ENCODE measurements at regions not wholly inside any gene's neighbourhood (a gene's known extent, or its start where the extent isn't known, plus 50 kb on each side); places are given as distances from the start of the nearest gene placed in this dataset.
"Not testable (repeated sequence)": the region's sequence is repeated elsewhere in the genome, so short reads cannot be mapped to it uniquely, and the experiment has no call there.

GRCh38 chr6:20340068-20340848 lies 61.4 kb upstream of the E2F3 start:
- no peak for DNase-seq (ENCODE audit: low read depth)

DNA sequence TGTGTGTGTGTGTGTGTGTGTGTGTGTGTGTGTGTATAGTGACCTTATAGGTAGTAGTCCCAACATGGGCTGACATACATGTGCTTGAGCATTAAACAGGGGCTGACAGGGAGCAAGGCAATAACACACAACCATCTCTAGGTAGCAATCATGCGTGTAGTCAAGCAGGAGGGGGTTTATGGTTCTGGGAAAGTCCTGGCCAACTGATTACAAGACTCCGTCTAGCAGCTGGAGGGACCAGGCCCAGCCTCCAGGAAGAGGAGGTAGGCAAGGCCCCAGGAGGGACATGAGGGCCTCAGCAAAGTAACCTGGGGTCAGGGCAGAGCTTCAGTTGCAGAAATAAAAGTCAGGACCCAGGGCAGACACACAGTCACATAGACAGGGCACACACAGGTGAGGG lies 60.6 kb upstream of the E2F3 start:
- no peak for DNase-seq (ENCODE audit: low read depth)

GRCh38 chr6:20341564-20341963 lies 60.1 kb upstream of the E2F3 start:
- no peak for DNase-seq (ENCODE audit: low read depth)

DNA sequence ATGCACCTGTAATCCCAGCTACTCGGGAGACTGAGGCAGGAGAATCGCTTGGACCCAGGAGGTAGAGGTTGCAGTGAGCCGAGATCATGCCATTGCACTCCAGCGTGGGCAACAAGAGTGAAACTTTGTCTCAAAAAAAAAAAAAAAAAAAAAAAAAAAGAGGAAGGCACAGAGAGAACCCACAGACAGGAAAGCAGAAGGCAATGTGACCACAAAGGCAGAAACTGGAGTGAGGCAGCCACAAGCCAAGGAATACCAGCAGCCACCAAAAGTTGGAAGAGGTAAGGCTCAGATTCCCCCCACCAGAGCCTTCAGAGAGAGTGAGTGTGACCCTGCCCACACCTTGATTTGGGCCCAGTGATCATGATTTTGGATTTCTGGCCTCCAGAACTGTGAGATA lies 54.7 kb upstream of the E2F3 start:
- not testable (repeated sequence) for DNase-seq (ENCODE audit: low read depth)

DNA sequence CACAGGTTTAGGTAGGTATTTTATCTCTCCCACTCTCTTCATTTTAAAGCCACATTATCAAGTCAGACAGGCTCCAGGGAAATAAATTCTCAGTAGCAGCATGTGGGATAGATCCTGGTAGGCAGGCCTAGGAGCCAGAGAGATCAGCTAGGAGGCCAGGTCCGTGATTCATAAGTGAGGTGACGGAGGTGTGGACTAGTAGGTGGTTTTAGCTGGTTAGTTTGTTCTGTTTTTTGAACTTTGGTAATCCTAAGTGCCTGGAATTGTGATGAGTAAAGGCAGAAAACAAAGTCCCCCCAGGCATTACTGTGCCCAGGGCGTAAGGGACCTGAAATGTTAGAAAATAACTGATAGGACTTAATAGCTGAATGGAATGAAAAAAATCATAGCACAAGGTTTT lies 53.6 kb upstream of the E2F3 start:
- no peak for DNase-seq (ENCODE audit: low read depth)

- no peak for DNase-seq (ENCODE audit: low read depth)
Measured at GRCh38 chr6:20349225-20349624, 52.5 kb upstream of the E2F3 start.

DNA sequence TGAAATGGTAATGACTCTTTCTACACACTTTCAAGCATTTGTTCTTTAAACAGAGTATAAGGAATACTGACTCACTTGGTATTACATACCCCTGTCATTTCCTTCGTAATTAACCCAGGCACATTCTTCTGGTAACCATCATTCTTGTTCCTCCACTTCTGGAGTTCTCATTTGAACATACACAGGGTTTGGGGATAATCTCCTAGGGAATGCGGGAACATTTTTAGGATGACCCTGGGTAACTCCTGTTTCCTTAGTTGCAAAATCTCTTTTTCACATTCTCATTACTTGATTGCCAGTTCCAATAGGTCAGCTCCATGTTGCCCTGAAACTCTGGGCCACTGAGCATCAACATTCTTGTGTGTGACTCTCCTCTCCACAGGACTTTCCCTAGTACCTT lies 51.5 kb upstream of the E2F3 start:
- DNase-seq (ENCODE audit: low read depth), result peak; percentile 14

DNA sequence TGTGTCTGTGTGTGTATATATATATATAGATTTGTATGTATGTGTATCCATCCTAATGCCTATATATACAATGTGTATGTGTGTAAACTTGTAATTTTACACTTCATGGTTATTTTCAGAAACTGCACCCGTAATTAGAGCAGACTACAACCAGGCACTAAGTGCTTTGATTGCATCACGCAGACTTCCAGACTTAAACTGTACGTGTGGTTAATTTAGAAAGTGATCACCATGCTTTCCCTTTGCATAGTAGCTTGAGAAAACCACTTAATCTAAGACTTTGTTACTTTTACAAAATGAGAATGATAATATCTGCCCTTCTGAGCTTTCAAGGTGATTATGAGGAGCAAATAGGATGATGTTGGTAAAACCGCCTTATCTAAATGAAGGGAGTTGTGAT lies 50.1 kb upstream of the E2F3 start:
- DNase-seq (ENCODE audit: low read depth), result no peak

Measured in HT1080 (cell line).